ENCODE measurements at regions not wholly inside any gene's neighbourhood (a gene's known extent, or its start where the extent isn't known, plus 50 kb on each side); places are given as distances from the start of the nearest gene placed in this dataset.

- no peak overlapping the region for H3K4me3 ChIP-seq (ENCODE audit: low read depth, low read length)
- no peak for DNase-seq (ENCODE audit: low read depth)
- TF ChIP-seq CTCF (IDR thresholded peaks at IDR 0.05; ENCODE audit: insufficient read depth, low read depth, low read length): no peak
Measured at GRCh38 chr18:39802648-39803229, 2152.3 kb upstream of the PIK3C3 start.

GRCh38 chr18:39801848-39802247 lies 2153.2 kb upstream of the PIK3C3 start:
- H3K4me3 ChIP-seq (ENCODE audit: low read depth, low read length): no peak overlapping the region
- no peak for TF ChIP-seq CTCF (IDR thresholded peaks at IDR 0.05; ENCODE audit: insufficient read depth, low read depth, low read length)
- no peak for DNase-seq (ENCODE audit: low read depth)

- no peak for TF ChIP-seq CTCF (IDR thresholded peaks at IDR 0.05; ENCODE audit: insufficient read depth, low read depth, low read length)
- no peak overlapping the region for H3K4me3 ChIP-seq (ENCODE audit: low read depth, low read length)
- no peak for DNase-seq (ENCODE audit: low read depth)
Measured at GRCh38 chr18:39801010-39801409, 2154.0 kb upstream of the PIK3C3 start.

GRCh38 chr18:39799006-39799405 lies 2156.0 kb upstream of the PIK3C3 start:
- no peak for TF ChIP-seq CTCF (IDR thresholded peaks at IDR 0.05; ENCODE audit: insufficient read depth, low read depth, low read length)
- no peak for DNase-seq (ENCODE audit: low read depth)
- H3K4me3 ChIP-seq (ENCODE audit: low read depth, low read length): peak overlapping the region; percentile 83

GRCh38 chr18:39796393-39796792 lies 2158.6 kb upstream of the PIK3C3 start:
- DNase-seq (ENCODE audit: low read depth): peak; percentile 40
- H3K4me3 ChIP-seq (ENCODE audit: low read depth, low read length): no peak overlapping the region
- TF ChIP-seq CTCF (IDR thresholded peaks at IDR 0.05; ENCODE audit: insufficient read depth, low read depth, low read length): no peak

GRCh38 chr18:39795350-39795749 lies 2159.7 kb upstream of the PIK3C3 start:
- no peak for DNase-seq (ENCODE audit: low read depth)
- H3K4me3 ChIP-seq (ENCODE audit: low read depth, low read length): no peak overlapping the region
- TF ChIP-seq CTCF (IDR thresholded peaks at IDR 0.05; ENCODE audit: insufficient read depth, low read depth, low read length): no peak

- DNase-seq (ENCODE audit: low read depth): no peak
- no peak for TF ChIP-seq CTCF (IDR thresholded peaks at IDR 0.05; ENCODE audit: insufficient read depth, low read depth, low read length)
Measured at GRCh38 chr18:39793609-39794008, 2161.4 kb upstream of the PIK3C3 start.

More at GRCh38 chr18:39793609-39794008, 2161.4 kb upstream of the PIK3C3 start:
- H3K4me3 ChIP-seq (ENCODE audit: low read depth, low read length): no peak overlapping the region

All from fibroblast of villous mesenchyme (primary cell).